Daoy (cell line): ENCODE measurements at regions not wholly inside any gene's neighbourhood (a gene's known extent, or its start where the extent isn't known, plus 50 kb on each side); places are given as distances from the start of the nearest gene placed in this dataset.

Experiments used
- DNase-seq: peaks from one replicate; pipeline ENCODE4 v3.0.0-alpha.2; 2015; ENCODE audit warnings: low read depth

DNA sequence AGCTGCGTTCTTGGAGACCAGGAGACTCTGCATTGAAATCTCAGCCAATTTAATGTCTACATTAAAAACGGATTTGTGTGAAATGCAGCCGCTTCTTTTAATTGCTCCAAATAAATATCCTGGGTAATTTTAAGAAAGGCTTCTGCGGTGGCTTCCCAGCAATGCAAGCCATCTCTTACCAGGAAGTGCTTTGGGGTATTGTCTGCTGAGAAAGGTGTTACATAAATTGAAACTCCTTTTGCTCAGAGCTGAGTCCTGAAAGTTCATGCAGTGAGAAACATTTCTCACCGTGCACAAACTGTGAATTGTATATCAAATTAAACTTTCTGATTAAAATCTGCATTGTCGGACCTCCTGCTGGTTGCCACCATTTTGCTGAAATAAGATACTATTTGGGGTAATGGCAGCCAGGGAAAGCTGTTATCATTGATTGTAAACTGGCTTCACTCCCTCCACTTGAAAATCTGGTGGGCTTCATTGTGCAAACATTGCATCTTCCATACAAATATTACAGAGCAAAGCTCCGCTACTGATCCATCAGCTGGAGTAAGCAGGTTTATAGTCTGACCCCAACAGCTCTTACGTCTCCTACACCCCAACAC lies 59.5 kb downstream of the ZIC5 start:
- no peak for DNase-seq

DNA sequence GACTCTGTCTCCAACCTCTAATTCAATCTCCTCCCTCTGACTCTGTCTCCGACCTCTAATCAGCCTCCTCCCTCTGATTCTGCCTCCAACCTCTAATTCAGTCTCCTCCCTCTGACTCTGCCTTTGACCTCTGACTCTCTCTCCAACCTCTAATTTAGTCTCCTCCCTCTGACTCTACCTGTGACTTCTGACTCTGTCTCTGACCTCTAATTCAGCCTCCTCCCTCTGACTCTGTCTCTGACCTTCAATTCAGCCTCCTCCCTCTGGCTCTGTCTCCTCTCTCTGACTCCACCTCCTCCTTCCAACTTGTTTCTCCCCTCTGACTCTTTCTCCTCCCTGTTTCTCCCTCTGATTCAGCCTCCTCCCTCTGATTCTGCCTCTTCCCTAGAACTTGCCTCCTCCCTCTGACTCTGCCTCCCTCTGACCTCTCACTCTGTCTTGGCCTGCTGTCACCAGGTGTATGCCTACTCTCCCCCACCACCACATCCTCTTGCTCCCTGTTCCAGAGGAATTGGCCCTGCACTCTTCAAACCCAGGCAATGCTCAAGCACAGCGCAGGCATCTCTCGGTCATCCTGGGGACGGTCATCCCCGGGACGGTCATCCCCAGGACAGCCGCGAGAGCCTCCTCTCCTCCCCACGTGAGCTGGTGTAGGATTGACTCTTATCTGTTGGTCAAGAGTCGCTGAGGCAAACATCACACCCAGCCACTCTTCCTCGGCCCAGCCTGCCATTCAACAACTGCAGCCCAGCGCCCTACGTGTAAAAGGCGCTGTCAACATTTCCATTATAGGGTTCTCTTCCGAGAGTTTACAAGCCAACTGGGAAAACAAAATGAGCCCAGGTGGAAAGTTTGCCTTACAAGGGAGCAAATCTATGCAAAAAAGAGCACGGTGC lies 60.2 kb downstream of the ZIC5 start:
- DNase-seq = no peak

DNA sequence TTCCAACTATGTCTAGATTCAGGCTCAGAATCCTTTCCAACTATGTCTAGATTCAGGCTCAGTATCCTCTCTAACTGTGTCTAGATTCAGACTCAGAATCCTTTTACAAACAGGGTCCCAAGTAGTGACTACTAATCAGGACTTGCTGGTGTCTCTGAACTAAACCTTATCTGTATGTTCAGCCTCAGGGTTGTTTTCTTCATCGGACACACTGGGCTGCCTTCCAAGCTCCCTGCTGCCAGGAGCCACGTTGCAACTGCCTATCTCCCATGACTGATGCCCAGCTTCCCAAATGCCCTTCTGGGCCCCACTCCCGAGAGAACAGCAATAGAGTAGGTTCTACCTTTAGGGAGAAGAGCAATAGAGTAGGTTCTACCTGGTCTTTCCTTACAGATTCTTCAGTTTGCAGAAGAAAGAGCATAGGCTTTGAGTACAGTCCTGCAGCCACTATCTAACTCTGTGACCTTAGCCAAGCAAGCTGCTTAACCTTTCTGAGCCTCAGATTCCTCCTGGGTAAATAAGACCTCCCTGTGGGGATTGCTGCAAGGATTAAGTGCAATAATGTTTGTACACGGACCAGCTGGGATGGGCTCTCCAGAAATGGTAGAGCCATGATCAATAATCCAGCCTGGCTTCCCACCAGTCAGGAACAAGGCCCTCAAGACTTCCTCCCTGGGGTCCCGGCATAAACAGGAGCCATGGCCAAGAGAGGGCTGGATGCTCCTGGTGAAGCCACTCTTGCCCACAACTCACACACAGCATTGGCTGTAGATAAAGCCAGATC lies 61.5 kb downstream of the ZIC5 start:
- no peak for DNase-seq

DNA sequence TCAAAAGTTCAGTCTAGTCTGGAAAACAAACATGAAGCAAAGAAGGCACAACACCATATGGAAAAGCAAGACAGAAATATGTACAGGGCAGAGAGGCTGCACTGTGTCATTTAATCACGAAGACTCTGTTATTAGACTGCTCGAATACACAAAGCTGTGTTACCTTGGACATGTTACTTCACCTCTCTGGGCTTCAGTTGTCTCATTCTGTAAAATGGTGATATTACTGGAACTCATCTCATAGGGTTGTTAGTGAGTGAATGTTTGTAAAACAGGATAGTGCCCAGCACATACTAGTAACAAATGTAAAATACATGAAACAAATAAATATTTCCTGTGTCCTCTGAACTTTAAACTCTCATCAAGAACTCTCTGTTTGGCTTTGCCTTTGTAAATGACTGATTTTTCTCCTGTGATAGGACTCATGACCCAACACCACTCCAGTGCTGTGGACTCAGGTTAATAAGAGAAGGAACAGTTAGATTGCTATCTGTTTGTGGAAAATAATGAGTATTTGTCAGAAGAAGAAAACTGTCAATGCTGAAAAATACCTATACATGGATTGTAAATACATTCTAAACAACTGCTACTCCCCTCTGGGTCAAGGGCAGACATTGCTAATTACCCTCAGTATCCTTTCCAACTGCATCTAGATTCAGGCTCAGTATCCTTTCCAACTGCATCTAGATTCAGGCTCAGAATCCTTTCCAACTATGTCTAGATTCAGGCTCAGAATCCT lies 62.3 kb downstream of the ZIC5 start:
- DNase-seq = no peak

DNA sequence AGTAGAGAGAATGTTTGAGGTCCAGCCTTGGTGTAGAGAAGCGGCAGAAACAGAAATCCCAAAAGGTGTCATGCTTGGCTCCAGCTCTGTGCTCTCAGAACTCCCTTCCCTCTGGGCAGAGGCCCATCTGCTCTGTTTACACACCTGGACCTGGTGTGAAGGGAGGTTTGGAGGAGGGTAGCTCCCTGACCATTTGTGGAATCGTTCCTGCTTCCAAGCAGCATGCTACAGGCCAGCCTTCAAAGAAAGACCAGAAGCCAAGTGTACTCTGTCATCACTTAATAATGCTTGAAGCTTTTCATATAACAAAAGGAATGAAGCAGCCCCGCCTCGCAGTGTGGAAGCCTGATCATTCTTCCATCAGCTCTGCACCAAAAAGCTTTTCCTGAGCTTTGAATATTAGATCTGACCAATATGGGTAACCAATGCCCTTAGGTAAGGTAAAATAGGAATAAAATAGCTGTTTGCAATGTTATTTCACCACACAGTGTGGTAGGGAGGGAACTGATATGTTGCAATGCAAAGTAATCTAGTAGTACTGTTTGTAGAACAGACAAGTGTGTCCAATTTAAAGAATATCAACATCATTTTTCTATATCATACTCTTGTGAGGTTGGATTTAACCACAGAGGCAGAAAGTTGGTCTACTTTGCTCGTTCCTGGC lies 63.3 kb downstream of the ZIC5 start:
- DNase-seq = no peak

DNA sequence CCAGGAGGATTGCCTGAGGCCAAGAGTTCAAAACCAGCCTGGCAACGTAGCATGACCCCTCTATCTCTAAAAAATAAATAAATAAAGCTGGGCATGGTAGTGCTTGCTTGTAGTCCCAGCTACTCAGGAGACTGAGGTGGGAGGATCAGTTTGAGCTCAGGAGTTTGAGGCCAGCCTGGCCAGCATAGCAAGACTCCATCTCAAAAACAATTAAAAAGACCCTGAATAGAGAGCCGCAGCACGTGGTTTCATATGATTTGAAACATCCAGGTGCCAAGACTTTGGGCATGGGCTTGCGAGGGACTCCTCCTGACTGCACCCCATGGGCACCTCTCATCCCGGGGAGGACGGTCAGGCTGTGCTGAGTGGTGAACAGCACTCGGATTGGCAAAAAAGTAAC lies 63.9 kb downstream of the ZIC5 start:
- DNase-seq = no peak

DNA sequence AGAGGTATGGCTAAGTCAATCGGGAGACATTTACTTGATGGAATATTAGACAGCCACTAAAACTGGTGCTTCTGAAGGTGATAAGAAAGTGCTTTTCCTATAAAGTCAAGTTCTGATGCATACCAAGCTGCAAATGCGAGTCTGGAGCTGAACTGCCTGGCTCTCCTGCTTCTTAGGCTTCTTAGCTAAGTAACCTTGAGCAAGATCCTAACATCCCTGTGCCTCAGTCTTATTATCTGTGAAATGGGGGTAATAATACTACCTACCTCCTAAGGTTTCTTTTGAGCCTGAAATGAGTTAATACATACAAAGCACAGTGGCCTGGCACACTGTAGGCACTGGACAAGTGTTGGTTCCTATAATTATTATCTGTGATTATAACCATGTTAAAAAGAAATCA lies 64.5 kb downstream of the ZIC5 start:
- DNase-seq = no peak

DNA sequence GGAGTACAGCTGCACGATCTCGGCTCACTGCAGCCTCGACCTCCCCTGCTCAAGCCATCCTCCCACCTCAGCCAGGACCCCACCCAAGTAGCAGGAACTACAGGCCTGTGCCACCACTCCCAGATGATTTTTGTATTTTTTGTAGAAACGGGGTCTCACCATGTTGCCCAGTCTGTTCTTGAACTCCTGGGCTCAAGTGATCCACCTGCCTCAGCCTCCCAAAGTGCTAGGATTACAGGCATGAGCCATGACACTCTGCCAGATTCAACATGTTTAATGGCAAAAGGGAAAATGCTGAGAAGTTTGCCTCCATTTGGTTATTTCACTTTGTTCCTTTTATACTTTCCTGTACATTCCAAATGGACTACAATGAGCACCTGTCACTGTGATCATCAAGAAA lies 65.8 kb downstream of the ZIC5 start:
- DNase-seq = no peak

DNA sequence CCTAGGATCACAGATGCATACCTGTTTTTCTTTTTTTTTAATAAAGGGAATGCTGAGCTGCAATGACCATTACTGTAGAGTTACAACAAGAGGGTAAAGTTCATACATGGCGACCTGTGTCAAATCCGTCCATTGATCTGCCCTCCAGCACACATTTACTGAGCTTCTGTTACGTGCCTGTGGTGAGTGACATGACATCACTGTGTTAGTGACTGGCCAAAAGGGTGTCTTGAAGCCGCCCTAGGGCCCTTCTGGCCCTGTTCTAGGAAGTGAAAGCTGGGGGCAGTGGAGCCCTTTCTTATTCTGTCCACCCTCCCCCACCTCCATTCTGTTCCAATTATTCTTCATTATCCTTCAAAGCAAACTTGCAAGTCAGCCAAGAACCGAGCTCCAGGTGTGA lies 66.3 kb downstream of the ZIC5 start:
- DNase-seq = no peak

DNA sequence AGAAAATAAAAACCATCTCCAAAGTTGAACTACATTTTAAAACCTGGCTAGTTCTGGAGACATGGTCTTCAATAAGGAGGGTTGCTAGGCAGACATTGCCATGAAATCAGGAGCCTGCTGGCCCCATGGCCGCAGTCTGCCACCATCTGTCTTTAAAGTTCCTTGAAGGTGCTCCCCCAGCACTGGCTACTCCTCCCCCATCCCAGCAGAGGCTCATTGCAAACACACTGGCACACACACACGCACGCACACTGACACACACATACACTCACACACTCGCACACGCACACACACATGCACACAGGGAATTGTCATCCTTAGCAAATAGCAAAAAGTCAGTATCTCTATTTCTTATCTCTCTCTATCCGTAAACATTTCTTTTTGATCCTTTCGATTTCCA lies 68.4 kb downstream of the ZIC5 start:
- no peak for DNase-seq

DNA sequence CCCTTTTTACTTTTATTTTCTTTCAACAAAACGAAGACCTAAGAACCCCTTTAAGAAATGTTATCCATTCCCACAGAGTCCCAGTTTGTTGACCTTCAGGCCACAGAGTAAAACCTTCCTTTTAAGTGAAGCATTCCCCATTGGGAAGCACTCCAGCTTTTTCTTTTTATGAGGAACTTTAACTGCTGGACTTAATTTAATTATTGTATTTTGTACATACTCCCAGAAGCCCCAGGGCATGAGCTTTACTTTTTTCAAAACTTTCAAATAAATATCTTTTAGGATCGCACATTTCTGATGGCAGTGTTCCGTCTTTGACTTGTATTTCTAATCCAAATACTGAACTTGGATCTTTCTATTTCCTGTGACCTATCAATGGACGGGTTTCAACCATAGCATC lies 68.9 kb downstream of the ZIC5 start:
- no peak for DNase-seq

DNA sequence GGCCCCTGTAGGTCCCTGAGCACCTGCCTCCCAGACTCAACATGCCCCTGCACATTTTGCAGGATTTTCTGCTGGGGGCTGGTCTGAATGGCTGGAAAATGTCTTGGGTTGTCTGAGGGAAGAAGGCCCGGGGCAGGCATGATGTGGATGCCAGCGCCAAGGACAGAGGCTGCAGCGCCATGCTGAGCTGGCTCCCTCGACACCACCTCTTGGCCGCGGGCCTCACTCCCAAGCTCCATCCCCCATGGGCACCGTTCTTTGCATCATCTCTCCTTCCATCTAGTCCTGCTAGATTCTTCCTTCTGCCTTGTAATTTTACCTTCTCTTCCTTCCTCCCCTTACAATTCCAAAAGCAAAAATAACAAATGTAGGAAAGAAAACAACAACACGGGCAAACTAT lies 70.6 kb downstream of the ZIC5 start:
- no peak for DNase-seq

DNA sequence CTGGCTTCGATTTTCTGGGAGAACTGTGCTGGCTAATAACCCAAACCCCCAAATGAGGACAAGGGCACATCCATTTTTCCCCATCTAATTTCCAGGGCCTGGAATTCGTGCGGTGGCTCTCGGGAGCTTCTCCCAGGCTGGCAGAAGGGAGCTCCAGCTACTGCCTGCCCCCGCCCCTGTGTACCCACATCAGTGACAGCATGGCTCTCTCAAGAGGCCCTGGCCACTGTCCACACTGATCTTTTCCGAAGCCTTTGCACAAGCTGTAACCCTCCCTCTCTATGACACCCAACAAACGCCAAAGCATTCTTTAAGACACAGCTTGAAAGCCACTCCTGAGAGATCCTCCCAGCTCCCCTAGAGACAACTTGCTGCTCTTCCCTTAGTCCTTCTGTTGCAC lies 73.1 kb downstream of the ZIC5 start:
- no peak for DNase-seq

DNA sequence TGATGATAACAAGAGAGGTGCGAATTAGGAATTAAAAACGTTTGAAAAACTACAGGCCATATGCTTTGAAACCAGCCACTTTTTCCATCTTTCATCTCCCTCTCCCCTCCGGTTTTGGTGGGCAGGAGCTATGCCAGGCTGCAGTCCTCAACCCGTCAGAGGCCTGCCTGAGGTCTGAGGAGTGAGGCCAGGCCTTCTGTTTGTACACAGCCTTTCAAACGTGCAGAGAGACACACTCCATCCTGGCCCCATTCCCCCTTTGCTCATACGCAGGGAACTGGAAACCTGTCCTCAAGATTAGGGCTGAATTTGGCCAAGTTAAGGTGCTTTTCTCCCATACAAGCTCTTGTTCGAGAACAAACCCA lies 74.5 kb downstream of the ZIC5 start:
- no peak for DNase-seq

DNA sequence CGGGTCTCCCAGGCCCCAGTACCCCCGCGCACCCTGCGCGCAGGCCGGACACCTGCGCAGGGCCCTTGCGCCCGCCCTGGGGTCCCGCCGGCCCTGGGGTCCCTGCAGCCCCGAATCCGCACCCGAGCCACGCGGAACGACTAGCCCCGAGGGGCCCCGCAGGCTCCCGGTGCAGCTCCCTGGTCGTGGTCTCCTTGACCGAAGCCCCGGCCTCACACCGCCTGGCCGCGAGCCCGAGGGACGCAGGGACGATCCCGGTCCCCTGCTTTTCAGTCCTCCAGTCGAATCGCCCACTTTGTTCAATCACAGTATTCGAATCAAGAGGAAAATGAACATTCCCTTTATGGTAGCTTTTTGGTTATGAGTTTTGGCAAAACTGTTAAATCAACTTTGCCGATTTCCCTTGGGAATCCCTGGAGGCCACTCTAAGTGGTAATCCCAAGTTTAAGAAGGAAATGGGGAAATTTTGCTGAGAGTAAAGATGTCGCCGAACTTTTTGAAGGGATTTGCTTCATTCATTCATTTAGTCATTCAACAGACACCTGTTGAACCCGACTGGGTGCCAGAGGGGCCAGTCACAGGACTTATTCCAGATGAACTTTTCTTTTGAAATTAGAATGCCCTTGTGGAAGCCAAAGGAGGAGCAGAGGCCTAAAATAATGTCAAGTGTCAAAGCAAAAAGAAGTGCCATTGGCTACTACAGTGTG lies 75.0 kb downstream of the ZIC5 start:
- no peak for DNase-seq

DNA sequence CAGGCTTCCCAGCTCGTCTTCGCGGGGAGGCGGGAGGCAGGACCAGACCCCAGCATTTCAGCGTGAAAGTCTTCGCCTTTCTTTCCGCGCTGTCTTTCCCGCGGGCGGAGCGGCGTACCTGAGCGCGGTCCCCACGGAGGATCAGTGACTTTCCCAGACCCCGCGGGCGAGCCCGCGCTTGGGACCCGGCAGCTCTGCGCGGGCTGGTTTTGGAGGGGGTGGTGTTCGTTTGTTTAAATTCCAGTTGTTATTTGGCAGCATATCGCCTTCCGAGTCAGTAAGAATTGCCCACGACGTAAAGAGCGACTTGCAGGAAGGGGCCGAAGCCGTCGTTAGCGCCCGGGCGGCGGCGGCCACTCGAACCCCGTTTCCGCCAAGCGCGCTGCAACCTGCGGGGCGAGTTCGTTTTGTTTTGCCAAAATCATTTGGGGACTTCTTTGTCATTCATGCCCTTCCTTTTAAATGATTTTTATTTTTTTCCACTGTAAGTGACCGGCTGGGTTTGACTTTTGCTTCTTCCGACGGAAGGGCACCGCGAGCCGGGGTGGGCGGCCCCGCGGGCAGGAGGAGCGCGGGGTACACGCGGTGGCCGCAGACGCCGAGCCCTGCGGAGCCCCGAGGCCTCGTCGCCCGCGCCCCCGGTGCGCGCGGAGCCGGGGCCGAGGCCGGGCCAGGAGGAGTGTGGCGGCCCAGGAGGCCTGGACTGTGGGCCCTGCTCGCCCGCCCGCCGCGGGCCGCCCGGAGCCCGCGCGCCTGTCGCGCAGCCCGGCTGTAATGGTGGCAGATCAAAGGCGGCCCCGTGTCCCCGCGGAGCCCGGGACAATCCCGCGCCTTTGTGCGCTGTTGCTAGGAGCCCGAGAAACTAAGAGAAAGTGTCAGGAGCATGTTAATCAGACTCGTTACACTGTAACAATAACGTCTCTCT lies 75.9 kb downstream of the ZIC5 start:
- DNase-seq = no peak

DNA sequence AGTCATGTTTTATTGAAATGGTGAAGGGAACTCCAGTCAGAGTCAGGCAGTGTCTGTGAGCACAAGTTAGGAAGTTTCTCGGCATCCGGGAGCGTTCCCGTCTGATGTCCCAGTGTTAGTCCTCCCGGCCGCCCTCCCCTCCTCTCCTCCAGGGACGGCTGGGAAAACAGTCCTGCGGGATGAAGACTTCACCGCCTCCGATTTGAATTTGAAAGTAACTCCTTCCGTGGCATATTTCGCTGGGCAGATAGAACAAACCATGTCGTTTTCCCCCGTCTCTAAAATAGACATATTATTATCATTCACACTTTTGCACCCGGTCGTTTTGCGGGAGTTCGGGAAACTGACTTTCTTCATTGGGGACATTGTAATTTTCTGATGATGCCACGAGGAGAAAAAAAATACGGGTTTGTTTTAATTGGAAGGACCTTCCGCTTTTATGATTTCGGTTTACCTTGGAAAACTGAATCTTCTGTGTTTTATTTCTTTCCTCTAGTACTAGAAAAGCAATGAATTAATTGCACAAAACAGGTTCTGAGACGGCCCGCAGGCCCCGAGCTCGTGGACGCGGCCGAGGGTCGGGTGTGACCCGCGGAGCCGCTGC lies 76.6 kb downstream of the ZIC5 start:
- peak; percentile 23 for DNase-seq

DNA sequence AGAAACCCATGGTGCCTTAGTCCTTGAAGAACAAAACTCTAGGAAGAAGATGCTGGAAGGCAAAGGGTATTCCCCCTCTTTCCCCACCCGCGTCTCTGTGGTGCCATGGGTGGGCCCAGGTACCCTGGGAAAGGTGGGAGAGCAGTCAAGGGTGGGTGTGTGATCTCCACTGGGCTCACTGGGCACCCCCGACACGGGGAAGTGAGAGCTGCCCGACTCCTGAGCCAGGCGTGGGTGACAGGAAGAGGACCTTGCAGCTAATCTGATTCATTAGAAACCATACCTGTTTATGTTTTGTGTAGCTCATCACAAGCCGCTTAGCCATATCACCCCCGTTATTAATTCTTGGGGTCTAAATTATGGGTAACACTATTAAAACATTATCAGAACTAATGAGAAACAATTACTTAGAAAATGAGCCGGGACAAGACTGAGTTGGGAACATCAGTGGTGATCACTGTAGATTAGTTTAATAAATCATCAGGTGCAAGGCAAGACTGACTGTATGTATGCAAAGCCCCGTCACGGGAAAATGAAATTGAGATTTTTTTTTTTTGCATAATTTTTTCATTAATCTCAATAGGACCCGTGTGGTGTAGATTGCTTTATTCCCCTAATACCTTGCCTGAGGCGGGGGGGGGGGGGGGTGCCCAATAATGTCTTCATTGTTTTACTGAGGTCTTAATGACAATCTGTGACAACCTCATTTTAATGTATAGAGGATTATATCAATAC lies 77.3 kb downstream of the ZIC5 start:
- no peak for DNase-seq

DNA sequence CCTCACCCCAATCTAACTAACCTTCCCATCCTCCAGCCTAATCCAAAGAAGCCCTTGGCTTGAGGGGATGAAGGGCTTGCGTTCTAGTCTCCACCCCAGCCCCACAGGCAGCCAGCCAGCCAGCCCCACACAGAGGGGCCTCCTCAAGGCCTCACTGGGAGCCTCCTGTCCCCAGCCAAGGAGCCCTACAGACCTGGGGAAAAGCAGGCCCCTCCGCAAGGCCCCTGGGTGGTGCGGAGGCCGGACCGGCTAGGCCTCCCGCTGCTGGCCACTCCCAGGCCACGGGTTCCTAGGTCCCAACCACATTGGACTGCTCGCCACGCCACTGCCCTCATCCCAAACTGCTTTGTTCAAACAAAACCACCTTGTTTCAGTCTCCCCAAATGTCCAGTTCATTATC lies 78.0 kb downstream of the ZIC5 start:
- DNase-seq = no peak
